DOHH2 (cell line): ENCODE measurements at regions not wholly inside any gene's neighbourhood (a gene's known extent, or its start where the extent isn't known, plus 50 kb on each side); places are given as distances from the start of the nearest gene placed in this dataset.
"Not testable (repeated sequence)": the region's sequence is repeated elsewhere in the genome, so short reads cannot be mapped to it uniquely, and the experiment has no call there.

ENCODE experiments used
- CTCF ChIP-seq: fragments of 200-600 bp; sonication (generic); IDR thresholded peaks from one replicate; pipeline ENCODE4 v1.5.1; 2014; ENCODE audit warnings: antibody characterized with exemption, mild to moderate bottlenecking, low read depth, low read length; ENCODE audit not compliant: poor library complexity, severe bottlenecking
- EZH2phosphoT487 ChIP-seq: fragments of 200-600 bp; sonication (generic); IDR thresholded peaks from 2 replicates; pipeline ENCODE4 v1.6.1; 2017; ENCODE audit warnings: borderline replicate concordance, mild to moderate bottlenecking, antibody characterized with exemption, low read length, moderate library complexity, mixed read lengths

DNA sequence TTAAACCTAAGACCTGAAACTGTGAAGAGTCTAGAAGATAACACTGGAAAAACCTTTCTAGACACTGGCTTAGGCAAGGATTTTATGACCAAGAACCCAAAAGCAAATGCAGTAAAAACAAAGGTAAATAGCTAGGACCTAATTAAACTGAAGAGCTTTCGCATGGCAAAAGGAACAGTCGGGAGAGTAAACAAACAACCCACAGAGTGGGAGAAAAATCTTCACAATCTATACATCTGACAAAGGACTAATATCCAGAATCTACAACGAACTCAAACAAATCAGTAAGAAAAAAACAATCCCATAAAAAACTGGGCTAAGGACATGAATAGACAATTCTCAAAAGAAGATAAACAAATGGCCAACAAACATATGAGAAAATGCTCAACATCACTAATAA lies 64.4 kb upstream of the MED14 start:
- TF ChIP-seq CTCF, EZH2phosphoT487: not testable (repeated sequence)
